ENCODE measurements at regions not wholly inside any gene's neighbourhood (a gene's known extent, or its start where the extent isn't known, plus 50 kb on each side); places are given as distances from the start of the nearest gene placed in this dataset.

DNA sequence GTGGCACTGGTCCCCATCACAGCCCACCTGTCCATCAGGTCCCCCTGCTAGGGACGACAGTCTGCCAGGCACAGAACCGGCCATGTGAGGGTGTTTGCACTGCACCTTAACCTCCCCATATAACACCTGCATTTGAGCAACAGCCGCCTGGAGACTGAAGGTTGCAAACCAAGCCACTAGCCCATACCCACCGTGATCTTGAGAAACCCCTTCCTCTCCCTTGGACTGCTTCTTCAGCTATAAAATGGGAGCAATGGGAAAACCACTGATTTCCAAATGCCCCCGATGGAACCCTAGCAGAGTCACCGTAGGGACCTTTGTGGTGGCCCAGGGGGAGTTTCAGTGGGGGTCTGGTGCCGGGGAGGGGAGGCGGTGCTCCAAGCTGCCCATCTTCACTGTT is 120.1 kb downstream of the NPTX2 start:
- Histone ChIP-seq H3K9me3 (ENCODE audit: low read length) (no peaks in the 10 kb centered on the region), H3K4me2 (ENCODE audit: low read length) (no peak overlapping the region), H3F3A (ENCODE audit: low read length, unreplicated experiment) (no peaks in the 10 kb centered on the region), H3K27me3 (ENCODE audit: low read length) (no peaks in the 10 kb centered on the region; the same call in 1 of the 2 replicates), H3K9me2 (replicated peaks; ENCODE audit: low read length) (no peaks in the 10 kb centered on the region), H2AFZ (ENCODE audit: low read length) (no peak overlapping the region), H3K27ac (ENCODE audit: low read length) (no peak overlapping the region), H3K4me1 (ENCODE audit: insufficient read depth, low read length) (no peaks in the 10 kb centered on the region), H3K9ac (ENCODE audit: low read length) (no peak overlapping the region), H3K4me3 (ENCODE audit: low read length) (no peak overlapping the region), H3K79me2 (ENCODE audit: low read length) (no peaks in the 10 kb centered on the region), H4K20me1 (ENCODE audit: low read length) (no peaks in the 10 kb centered on the region), H3K36me3 (ENCODE audit: low read depth, low read length) (no peaks in the 10 kb centered on the region)
- DNase-seq (no peak), ATAC-seq (no peak)
- ChIA-PET POLR2A (ENCODE audit: unreplicated experiment) (no interaction called here), CTCF (no interaction called here)
- no TSS peak for BruUV-seq (replicated peaks)
- TF ChIP-seq EZH2phosphoT487 (IDR thresholded peaks at IDR 0.05; ENCODE audit: borderline replicate concordance, low read length) (no peak), EZH2 (IDR thresholded peaks at IDR 0.05; ENCODE audit: low read length, unreplicated experiment) (no peak)
- TF ChIP-seq, protein P1, sequence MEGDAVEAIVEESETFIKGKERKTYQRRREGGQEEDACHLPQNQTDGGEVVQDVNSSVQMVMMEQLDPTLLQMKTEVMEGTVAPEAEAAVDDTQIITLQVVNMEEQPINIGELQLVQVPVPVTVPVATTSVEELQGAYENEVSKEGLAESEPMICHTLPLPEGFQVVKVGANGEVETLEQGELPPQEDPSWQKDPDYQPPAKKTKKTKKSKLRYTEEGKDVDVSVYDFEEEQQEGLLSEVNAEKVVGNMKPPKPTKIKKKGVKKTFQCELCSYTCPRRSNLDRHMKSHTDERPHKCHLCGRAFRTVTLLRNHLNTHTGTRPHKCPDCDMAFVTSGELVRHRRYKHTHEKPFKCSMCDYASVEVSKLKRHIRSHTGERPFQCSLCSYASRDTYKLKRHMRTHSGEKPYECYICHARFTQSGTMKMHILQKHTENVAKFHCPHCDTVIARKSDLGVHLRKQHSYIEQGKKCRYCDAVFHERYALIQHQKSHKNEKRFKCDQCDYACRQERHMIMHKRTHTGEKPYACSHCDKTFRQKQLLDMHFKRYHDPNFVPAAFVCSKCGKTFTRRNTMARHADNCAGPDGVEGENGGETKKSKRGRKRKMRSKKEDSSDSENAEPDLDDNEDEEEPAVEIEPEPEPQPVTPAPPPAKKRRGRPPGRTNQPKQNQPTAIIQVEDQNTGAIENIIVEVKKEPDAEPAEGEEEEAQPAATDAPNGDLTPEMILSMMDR (conservative IDR thresholded peaks at IDR 0.05; ENCODE audit: low read depth, low read length), result no peak
- intact Hi-C loops (cut with micrococcal nuclease), result no loop called here

DNA sequence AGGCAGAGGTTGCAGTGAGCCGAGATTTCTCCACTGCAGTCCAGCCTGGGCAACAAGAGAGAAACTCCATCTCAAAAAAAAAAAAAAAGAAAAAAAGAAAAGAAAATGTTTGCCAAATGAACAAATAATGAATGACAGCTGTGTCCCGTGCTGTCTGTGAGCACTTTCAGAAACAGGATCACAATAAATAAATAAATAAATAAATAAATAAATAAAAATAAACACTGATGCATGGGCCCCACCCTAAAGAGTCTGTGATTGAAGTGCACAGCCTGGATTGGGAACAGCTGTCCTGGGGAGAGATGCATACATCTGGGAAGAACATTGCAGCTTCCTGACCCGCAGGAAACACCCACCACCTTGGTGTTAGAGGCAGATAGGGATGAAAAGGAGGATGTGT is 123.6 kb downstream of the NPTX2 start:
- H3K9me2 ChIP-seq (replicated peaks; ENCODE audit: low read length), result no peaks in the 10 kb centered on the region
- CTCF ChIA-PET, result no interaction called here
- no peak for ATAC-seq
- H3K27me3 ChIP-seq (ENCODE audit: low read length), result no peaks in the 10 kb centered on the region; the same call in 1 of the 2 replicates
- POLR2A ChIA-PET (ENCODE audit: unreplicated experiment), result no interaction called here
- no peaks in the 10 kb centered on the region for H3K4me1 ChIP-seq (ENCODE audit: insufficient read depth, low read length)
- DNase-seq, result no peak
- no TSS peak for BruUV-seq (replicated peaks)
- no peaks in the 10 kb centered on the region for H3K9me3 ChIP-seq (ENCODE audit: low read length)
- no peak overlapping the region for H3K4me2 ChIP-seq (ENCODE audit: low read length)
- no peaks in the 10 kb centered on the region for H3K36me3 ChIP-seq (ENCODE audit: low read depth, low read length)
- H3K27ac ChIP-seq (ENCODE audit: low read length), result no peak overlapping the region
- no peaks in the 10 kb centered on the region for H3F3A ChIP-seq (ENCODE audit: low read length, unreplicated experiment)
- H3K4me3 ChIP-seq (ENCODE audit: low read length), result no peak overlapping the region
- H3K9ac ChIP-seq (ENCODE audit: low read length), result no peak overlapping the region
- intact Hi-C loops (cut with micrococcal nuclease), result loop anchor here (10.0 kb wide), 1 partner anchor 446 kb away; no protein-coding TSS in a partner anchor
- H2AFZ ChIP-seq (ENCODE audit: low read length), result no peak overlapping the region
- no peaks in the 10 kb centered on the region for H4K20me1 ChIP-seq (ENCODE audit: low read length)
- H3K79me2 ChIP-seq (ENCODE audit: low read length), result no peaks in the 10 kb centered on the region
- TF ChIP-seq EZH2phosphoT487 (IDR thresholded peaks at IDR 0.05; ENCODE audit: borderline replicate concordance, low read length), result no peak
- TF ChIP-seq, protein P1 (conservative IDR thresholded peaks at IDR 0.05; ENCODE audit: low read depth, low read length), result no peak
- no peak for TF ChIP-seq EZH2 (IDR thresholded peaks at IDR 0.05; ENCODE audit: low read length, unreplicated experiment)

DNA sequence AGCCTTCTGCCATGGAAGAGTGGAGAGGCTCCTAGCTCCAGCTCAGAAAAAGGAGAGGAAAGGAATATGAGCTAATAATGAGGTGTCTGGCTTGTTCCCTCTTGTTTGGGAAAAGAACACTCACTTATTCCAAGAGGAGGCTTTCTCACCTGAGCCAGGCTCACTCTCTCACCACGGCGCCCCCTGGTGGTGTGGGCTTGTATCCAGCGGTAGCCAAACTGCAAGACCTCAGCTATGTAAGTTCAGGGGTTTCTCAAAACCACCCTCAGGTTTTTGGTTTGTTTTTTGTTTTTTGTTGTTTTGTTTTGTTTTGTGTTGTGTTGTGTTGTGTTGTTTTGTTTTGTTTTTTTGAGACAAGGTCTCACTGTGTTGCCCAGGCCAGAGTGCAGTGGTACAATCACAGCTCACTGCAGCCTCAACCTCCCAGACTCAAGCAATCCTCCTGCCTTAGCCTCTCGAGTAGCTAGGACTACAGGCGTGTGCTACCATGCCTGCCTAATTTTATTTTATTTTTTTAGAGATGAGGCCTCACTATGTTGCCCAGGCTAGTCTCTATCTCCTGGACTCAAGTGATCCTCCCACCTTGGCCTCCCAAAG is 124.0 kb downstream of the TMEM130 start:
- Histone ChIP-seq H3K79me2 (ENCODE audit: low read length) (no peaks in the 10 kb centered on the region), H3K4me3 (ENCODE audit: low read length) (no peak overlapping the region), H3K4me1 (ENCODE audit: insufficient read depth, low read length) (no peaks in the 10 kb centered on the region), H3K9me2 (replicated peaks; ENCODE audit: low read length) (no peaks in the 10 kb centered on the region), H3K9ac (ENCODE audit: low read length) (no peak overlapping the region), H3F3A (ENCODE audit: low read length, unreplicated experiment) (no peaks in the 10 kb centered on the region), H3K4me2 (ENCODE audit: low read length) (no peak overlapping the region), H3K9me3 (ENCODE audit: low read length) (no peaks in the 10 kb centered on the region), H3K27ac (ENCODE audit: low read length) (no peak overlapping the region), H2AFZ (ENCODE audit: low read length) (no peak overlapping the region), H3K27me3 (ENCODE audit: low read length) (peaks cover 12% of the 10 kb centered on the region; the same call in 1 of the 2 replicates), H3K36me3 (ENCODE audit: low read depth, low read length) (no peaks in the 10 kb centered on the region), H4K20me1 (ENCODE audit: low read length) (no peaks in the 10 kb centered on the region)
- BruUV-seq (replicated peaks), result no TSS peak
- no peak for TF ChIP-seq EZH2phosphoT487 (IDR thresholded peaks at IDR 0.05; ENCODE audit: borderline replicate concordance, low read length)
- TF ChIP-seq, protein P1 (conservative IDR thresholded peaks at IDR 0.05; ENCODE audit: low read depth, low read length), result peak; percentile 83
- ChIA-PET CTCF (interaction anchor here (0.5 to 1.2 kb wide), 7 partner anchors 25 to 381 kb away, joined by 3 to 16 read pairs (median 5); no protein-coding TSS in a partner anchor), POLR2A (ENCODE audit: unreplicated experiment) (no interaction called here)
- ATAC-seq, result peak; percentile 80
- intact Hi-C loops (cut with micrococcal nuclease), result loop anchor here (1.0 to 10.0 kb wide), 3 partner anchors 96 to 451 kb away; no protein-coding TSS in a partner anchor
- DNase-seq, result peak; percentile 81

All from PC-3 (cell line).